Lower lobe of right lung (tissue), 2 donors: ENCODE measurements at regions not wholly inside any gene's neighbourhood (a gene's known extent, or its start where the extent isn't known, plus 50 kb on each side); places are given as distances from the start of the nearest gene placed in this dataset.

Source experiments
- ATAC-seq, 2 donors: fragments of 200-7000 bp; cut with Tn5 transposase; one replicate each; pipeline ENCODE4 v1.9.1; 2020 to 2022; ENCODE audit warnings: mild to moderate bottlenecking in 2 of 2, moderate library complexity in 2 of 2
- DNase-seq: peaks from one replicate; pipeline ENCODE4 v3.0.0-alpha.2; 2020
- H3K27ac ChIP-seq: fragments of 200-600 bp; one replicate; pipeline ENCODE4 v1.8.0; 2022
- H3K27me3 ChIP-seq: fragments of 200-600 bp; one replicate; pipeline ENCODE4 v1.8.0; 2022; ENCODE audit warnings: low read depth
- H3K36me3 ChIP-seq: fragments of 200-600 bp; one replicate; pipeline ENCODE4 v1.8.0; 2022; ENCODE audit warnings: mild to moderate bottlenecking
- H3K4me1 ChIP-seq: fragments of 200-600 bp; one replicate; pipeline ENCODE4 v1.8.0; 2022
- H3K4me3 ChIP-seq: fragments of 200-600 bp; one replicate; pipeline ENCODE4 v1.8.0; 2022; ENCODE audit warnings: mild to moderate bottlenecking
- H3K9me3 ChIP-seq: fragments of 200-600 bp; one replicate; pipeline ENCODE4 v1.8.0; 2022
- intact Hi-C: fragments of 100-400 bp; cut with DNase I; formaldehyde crosslinking; loops from one replicate; pipeline ENCODE4 v1.11.0; 2022
- TF ChIP-seq, protein P1 (sequence below): fragments of 200-600 bp; IDR thresholded peaks from one replicate; pipeline ENCODE4 v1.8.0; 2022; ENCODE audit warnings: antibody characterized with exemption, mild to moderate bottlenecking
- donor health status: DM: no; HTN: yes; CAD: no; lungs with severe emphysema.

DNA sequence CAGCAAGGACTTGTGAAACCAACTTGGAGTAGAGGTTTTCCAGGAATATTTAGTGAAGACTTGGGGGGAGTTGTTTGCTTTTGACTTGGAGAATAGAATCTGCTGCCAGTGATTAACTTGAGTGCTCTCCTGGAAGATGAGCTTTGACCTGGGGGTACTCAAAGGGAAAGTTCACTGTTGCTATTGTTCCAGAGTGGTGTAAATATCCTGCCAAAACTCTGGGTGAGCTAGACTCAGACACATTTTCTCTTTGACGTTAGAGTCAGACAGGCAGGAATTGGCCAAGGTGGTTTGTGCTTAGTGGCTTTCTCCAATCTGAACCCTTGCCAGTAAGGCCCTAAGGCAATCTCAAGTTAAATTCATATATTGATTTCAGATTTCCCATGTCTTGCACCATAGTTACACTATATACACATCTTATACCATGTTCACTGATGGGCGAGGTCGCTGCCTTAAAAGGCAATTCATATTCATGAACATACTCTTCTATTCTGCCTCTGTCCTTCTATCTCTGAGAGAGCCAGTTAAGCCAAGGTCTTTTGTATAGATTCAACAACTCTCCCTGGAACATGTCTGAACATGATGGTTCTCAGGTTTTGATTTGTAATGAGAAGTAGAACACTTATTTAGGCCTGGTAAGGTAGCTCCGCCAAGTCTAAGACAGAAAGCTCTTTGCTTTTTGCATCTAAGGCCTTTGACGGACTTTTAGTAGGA lies 204.6 kb upstream of the SLC38A2 start:
- Histone ChIP-seq H3K4me1 (no peaks in the 10 kb centered on the region), H3K27me3 (no peaks in the 10 kb centered on the region), H3K9me3 (peaks cover 4% of the 10 kb centered on the region), H3K36me3 (no peaks in the 10 kb centered on the region), H3K4me3 (no peak overlapping the region), H3K27ac (no peak overlapping the region)
- ATAC-seq = peak in 1 of 2 donors; percentile 33
- TF ChIP-seq, protein P1, sequence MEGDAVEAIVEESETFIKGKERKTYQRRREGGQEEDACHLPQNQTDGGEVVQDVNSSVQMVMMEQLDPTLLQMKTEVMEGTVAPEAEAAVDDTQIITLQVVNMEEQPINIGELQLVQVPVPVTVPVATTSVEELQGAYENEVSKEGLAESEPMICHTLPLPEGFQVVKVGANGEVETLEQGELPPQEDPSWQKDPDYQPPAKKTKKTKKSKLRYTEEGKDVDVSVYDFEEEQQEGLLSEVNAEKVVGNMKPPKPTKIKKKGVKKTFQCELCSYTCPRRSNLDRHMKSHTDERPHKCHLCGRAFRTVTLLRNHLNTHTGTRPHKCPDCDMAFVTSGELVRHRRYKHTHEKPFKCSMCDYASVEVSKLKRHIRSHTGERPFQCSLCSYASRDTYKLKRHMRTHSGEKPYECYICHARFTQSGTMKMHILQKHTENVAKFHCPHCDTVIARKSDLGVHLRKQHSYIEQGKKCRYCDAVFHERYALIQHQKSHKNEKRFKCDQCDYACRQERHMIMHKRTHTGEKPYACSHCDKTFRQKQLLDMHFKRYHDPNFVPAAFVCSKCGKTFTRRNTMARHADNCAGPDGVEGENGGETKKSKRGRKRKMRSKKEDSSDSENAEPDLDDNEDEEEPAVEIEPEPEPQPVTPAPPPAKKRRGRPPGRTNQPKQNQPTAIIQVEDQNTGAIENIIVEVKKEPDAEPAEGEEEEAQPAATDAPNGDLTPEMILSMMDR = no peak
- no peak for DNase-seq
- intact Hi-C loops = no loop called here

DNA sequence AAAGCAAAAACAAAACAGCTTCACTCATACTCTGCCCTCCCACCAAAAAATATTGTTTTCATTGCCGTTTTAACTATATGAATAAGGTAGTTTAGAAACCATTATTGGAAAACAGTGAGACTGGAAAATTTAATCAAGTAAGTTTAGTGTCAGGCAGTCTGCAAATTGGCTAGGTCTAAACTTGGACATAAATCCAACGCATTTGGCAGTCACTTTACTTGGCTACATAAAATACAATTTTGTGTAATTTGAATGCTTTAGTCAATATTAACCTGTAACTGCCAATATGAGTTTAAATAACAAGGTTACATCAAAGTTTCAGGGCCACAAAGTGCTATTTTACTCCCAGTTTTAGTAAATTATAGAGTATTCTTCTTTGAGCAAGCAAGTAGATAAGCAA lies 202.3 kb upstream of the SLC38A2 start:
- no peak overlapping the region for H3K27ac ChIP-seq
- H3K9me3 ChIP-seq = no peaks in the 10 kb centered on the region
- TF ChIP-seq, protein P1 = no peak
- no peak for ATAC-seq
- H3K27me3 ChIP-seq = no peaks in the 10 kb centered on the region
- no peaks in the 10 kb centered on the region for H3K36me3 ChIP-seq
- no peak for DNase-seq
- intact Hi-C loops = no loop called here
- H3K4me1 ChIP-seq = no peaks in the 10 kb centered on the region
- H3K4me3 ChIP-seq = no peak overlapping the region

DNA sequence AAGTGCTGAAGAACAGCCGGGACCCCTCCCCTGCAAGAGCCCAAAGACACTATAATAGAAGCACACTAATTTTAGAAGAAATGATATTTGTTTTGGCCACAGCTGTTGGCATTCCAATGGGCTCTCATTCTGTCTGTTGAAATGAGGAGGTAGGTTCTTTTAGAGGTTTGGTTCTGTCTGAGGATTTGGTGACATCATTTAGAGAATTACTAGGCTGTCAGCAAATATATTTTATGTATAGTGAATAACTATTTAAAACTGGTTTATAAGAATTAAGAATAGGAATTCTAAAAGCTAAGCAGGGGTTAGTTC lies 200.7 kb upstream of the SLC38A2 start:
- H3K27me3 ChIP-seq = no peaks in the 10 kb centered on the region
- no peak overlapping the region for H3K27ac ChIP-seq
- DNase-seq (no peak), ATAC-seq (no peak)
- TF ChIP-seq, protein P1 = no peak
- H3K9me3 ChIP-seq = peaks cover 2% of the 10 kb centered on the region
- no peaks in the 10 kb centered on the region for H3K36me3 ChIP-seq
- intact Hi-C loops = no loop called here
- no peak overlapping the region for H3K4me3 ChIP-seq
- H3K4me1 ChIP-seq = no peaks in the 10 kb centered on the region

DNA sequence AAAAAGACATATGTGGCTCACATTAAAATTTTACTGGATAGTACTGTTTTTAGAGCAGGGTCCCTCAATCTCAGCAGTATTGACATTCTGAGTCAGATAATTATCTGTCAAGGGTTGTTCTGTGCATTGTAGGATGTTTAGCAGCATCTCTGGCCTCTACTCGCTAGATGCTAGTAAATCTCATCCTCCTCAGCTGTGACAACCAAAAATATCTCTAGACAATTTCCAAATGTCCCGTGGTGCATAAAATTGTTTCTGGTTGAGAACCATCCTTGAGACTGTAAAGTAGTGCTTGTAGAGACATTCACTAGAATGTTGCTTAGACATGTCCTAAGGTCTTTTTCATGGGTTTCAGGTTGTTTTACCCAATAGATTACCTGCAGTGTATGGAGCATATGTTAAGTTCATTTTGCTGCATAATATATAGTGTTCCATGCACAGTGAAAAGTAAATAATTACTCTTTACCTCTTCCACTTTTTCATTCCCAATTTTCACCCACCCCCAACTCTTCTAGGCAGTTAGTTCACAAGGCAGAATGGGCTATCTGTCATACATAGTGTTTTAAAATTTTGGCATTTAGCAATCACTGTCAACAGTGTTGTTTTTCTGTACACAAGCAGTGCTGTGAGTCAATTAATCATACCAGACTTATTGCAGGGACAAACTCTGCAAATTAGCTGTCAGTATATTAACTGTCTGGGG lies 200.2 kb upstream of the SLC38A2 start:
- Histone ChIP-seq H3K9me3 (peaks cover 7% of the 10 kb centered on the region), H3K27ac (no peak overlapping the region), H3K27me3 (no peaks in the 10 kb centered on the region), H3K36me3 (no peaks in the 10 kb centered on the region), H3K4me1 (no peaks in the 10 kb centered on the region), H3K4me3 (no peak overlapping the region)
- TF ChIP-seq, protein P1 = no peak
- ATAC-seq (no peak), DNase-seq (no peak)
- intact Hi-C loops = no loop called here

DNA sequence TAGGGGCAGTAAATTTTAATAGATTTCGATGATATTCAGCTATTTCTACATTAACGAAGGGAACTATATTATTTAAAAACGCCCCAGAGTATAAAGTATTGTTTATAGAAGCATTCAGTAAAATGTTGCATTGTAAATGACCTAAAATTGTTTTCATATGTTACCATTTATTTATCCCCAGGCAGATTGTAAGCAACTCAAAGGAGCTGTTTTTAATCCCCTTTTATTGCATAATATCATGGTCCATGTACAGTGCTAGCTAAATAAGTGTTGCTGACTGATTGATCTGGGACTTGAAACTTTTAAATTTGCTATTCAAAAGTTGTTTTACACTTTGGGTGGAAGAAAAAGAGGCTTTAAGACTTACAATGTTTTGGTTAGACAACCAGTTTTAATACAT lies 199.0 kb upstream of the SLC38A2 start:
- H3K27ac ChIP-seq = no peak overlapping the region
- H3K36me3 ChIP-seq = no peaks in the 10 kb centered on the region
- peaks cover 19% of the 10 kb centered on the region for H3K9me3 ChIP-seq
- no peaks in the 10 kb centered on the region for H3K27me3 ChIP-seq
- no peak overlapping the region for H3K4me3 ChIP-seq
- intact Hi-C loops = no loop called here
- ATAC-seq (no peak), DNase-seq (no peak)
- TF ChIP-seq, protein P1 = no peak
- H3K4me1 ChIP-seq = no peaks in the 10 kb centered on the region
